Ovary (tissue), 7 donors: ENCODE measurements at regions not wholly inside any gene's neighbourhood (a gene's known extent, or its start where the extent isn't known, plus 50 kb on each side); places are given as distances from the start of the nearest gene placed in this dataset.

Experiments used
- DNase-seq, 5 donors: peaks; one replicate each; pipeline ENCODE4 v3.0.0-alpha.2; 2019 to 2020
- H3K27ac ChIP-seq, 2 donors: fragments of 200-600 bp; one replicate each; pipeline versions ENCODE4 v1.5.1 to v1.8.0; 2019 to 2022
- H3K27me3 ChIP-seq: fragments of 200-600 bp; one replicate; pipeline ENCODE4 v1.8.0; 2022
- H3K36me3 ChIP-seq: fragments of 200-600 bp; sonication (generic); one replicate; pipeline ENCODE4 v1.5.1; 2019
- H3K4me1 ChIP-seq: one replicate; pipeline ENCODE4 v1.8.1; 2013; ENCODE audit warnings: mild to moderate bottlenecking, moderate library complexity; ENCODE audit not compliant: insufficient read depth
- H3K4me3 ChIP-seq: fragments of 200-600 bp; sonication (generic); one replicate; pipeline ENCODE4 v1.5.1; 2017
- H3K9me3 ChIP-seq, 2 donors: fragments of 200-600 bp in 1 of 2; sonication (generic) in 1 of 2; one replicate each; pipeline versions ENCODE4 v1.5.1 to v1.8.1; 2013 to 2019; ENCODE audit warnings: mild to moderate bottlenecking in 1 of 2, moderate library complexity in 1 of 2
- EP300 ChIP-seq: sonication (generic); formaldehyde crosslinking; IDR thresholded peaks from one replicate; pipeline ENCODE4 v1.6.1; 2017; ENCODE audit warnings: antibody characterized with exemption
- POLR2A ChIP-seq: fragments of 450-650 bp; IDR thresholded peaks from one replicate; pipeline ENCODE4 v1.6.1; 2017; ENCODE audit warnings: antibody characterized with exemption, mild to moderate bottlenecking, moderate library complexity
- WGBS, 3 donors: extraction: QIAGEN DNeasy Blood & Tissue Kit in 1 of 3; methylation state at CpG; one replicate each; pipeline versions ENCODE4 v1.1.5 to v1.1.7; 2013 to 2017; 5-methylcytosine and 5-hydroxymethylcytosine counted together
- intact Hi-C, 4 donors: fragments of 100-400 bp; cut with DNase I; formaldehyde crosslinking; loops; one replicate each; pipeline versions ENCODE4 v1.11.0 to v1.15.1; 2022 to 2023
- TF ChIP-seq, protein P1 (sequence below), 3 donors: fragments of 450-650 bp in 2 of 3; fragments of 200-600 bp in 1 of 3; IDR thresholded peaks; one replicate each; pipeline versions ENCODE4 v1.5.1 to v1.8.0; 2016 to 2022; ENCODE audit warnings: antibody characterized with exemption in 3 of 3, mild to moderate bottlenecking in 1 of 3
- donor health status: DM: no; HTN: no; CAD: no; lungs with moderate emphysema.
- donor health status: DM: no; HTN: no; CAD: no.
- donor health status: Bipolar disorder and iron deficiency.
- donor health status: DM: no; HTN: no; CAD: no.
- donor health status: DM: yes; HTN: yes; CAD: no.

DNA sequence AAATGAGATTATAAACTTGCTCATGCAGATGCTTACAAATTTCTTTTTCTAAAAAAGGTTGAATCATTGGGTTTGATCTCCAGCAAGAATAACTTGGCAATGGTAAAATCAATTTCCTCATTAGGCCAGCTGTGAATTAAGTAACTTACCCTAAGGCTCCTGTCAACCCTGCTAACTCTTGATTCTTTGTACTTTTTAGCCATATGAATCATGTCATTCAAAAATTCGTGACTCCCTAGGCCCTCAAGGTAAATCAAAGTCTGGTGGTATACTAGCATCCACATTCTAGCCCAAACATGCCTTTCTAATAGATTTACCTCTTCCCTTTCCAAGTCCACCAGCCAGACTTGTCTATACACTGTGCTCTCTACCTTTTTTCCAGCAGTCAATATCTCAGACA is 420.8 kb upstream of the BRINP1 start:
- intact Hi-C loops: no loop called here
- TF ChIP-seq EP300 (no peak), POLR2A (no peak)
- TF ChIP-seq, protein P1, sequence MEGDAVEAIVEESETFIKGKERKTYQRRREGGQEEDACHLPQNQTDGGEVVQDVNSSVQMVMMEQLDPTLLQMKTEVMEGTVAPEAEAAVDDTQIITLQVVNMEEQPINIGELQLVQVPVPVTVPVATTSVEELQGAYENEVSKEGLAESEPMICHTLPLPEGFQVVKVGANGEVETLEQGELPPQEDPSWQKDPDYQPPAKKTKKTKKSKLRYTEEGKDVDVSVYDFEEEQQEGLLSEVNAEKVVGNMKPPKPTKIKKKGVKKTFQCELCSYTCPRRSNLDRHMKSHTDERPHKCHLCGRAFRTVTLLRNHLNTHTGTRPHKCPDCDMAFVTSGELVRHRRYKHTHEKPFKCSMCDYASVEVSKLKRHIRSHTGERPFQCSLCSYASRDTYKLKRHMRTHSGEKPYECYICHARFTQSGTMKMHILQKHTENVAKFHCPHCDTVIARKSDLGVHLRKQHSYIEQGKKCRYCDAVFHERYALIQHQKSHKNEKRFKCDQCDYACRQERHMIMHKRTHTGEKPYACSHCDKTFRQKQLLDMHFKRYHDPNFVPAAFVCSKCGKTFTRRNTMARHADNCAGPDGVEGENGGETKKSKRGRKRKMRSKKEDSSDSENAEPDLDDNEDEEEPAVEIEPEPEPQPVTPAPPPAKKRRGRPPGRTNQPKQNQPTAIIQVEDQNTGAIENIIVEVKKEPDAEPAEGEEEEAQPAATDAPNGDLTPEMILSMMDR (IDR thresholded peaks at IDR 0.05): no peak
- H3K27me3 ChIP-seq: no peaks in the 10 kb centered on the region
- no peak overlapping the region for H3K4me3 ChIP-seq
- peaks cover 7% of the 10 kb centered on the region for H3K4me1 ChIP-seq
- DNase-seq: no peak
- WGBS, 3 donors: 68 to 79% (median 77%) methylated on average over 1 of the region's 1 CpG
- H3K36me3 ChIP-seq: no peaks in the 10 kb centered on the region
- H3K9me3 ChIP-seq: no peaks in the 10 kb centered on the region
- no peak overlapping the region for H3K27ac ChIP-seq

DNA sequence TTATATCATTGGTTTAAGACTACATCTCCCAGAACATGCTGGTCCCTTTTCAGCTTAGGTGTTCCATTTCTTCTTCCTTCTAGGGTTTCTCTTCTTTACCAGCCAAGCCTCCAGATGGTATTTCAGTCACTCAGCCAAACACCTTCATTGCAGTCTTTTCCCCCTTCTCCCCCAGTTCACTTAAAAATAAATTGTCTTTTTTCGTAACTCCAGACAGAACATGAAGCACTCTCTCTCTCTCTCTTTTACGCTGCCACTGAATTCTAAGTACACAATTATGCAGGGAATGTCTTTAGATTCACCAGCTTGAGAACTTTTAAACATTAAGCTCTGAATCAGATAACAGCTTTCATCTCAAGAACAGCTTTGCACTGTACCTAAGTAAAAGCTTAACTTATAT is 419.7 kb upstream of the BRINP1 start:
- 63 to 72% (median 72%) methylated on average over 2 of the region's 2 CpGs for WGBS, 3 donors
- intact Hi-C loops: no loop called here

DNA sequence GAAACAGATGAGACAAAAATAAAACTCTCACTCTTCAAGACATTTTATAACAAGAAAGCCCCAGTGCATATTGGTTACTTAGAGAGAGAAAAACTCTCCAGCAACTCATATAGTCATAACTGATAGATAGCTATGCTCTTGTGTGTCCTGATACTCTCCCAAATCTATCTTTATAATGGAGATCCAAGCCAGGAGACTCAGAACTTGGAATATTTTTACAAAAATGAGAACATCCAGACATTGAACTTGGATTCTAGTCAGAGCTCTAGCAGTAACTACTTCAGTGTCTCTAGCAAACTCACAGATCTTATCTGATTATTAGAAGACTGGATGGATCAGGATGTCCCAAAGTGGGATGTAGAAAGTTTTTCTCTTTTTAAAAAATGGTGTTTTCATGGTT is 412.7 kb upstream of the BRINP1 start:
- H3K4me1 ChIP-seq: no peaks in the 10 kb centered on the region
- intact Hi-C loops: no loop called here
- H3K27ac ChIP-seq: no peak overlapping the region
- no peak overlapping the region for H3K4me3 ChIP-seq
- DNase-seq: no peak
- no peaks in the 10 kb centered on the region for H3K9me3 ChIP-seq
- TF ChIP-seq EP300 (no peak), POLR2A (no peak)
- TF ChIP-seq, protein P1 (IDR thresholded peaks at IDR 0.05): no peak
- H3K36me3 ChIP-seq: no peaks in the 10 kb centered on the region
- H3K27me3 ChIP-seq: no peaks in the 10 kb centered on the region

More for the DNA sequence above, 419.7 kb upstream of the BRINP1 start:
- H3K27me3 ChIP-seq: no peaks in the 10 kb centered on the region
- H3K36me3 ChIP-seq: no peaks in the 10 kb centered on the region
- H3K9me3 ChIP-seq: no peaks in the 10 kb centered on the region
- no peak overlapping the region for H3K27ac ChIP-seq
- peaks cover 7% of the 10 kb centered on the region for H3K4me1 ChIP-seq
- no peak overlapping the region for H3K4me3 ChIP-seq
- TF ChIP-seq POLR2A: no peak
- TF ChIP-seq, protein P1 (IDR thresholded peaks at IDR 0.05): no peak
- TF ChIP-seq EP300: no peak
- no peak for DNase-seq

DNA sequence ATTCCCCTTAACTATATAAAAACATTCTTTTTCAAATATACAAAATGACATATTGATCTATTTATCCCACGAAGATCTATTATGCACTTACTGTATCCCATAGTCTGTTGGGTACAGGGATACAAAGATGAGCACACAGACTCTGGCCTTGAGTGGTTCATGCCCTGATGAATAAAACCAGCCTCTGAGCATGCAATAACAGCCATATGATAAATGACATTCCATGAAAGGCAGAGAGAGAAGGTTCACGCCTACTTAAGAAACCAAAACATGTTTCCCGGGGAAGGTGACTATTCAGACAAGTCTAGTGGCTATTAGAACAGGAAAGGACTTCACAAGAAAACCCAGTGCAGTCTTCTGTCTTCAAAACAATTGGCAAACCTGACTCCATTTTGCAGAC is 406.2 kb upstream of the BRINP1 start:
- no peaks in the 10 kb centered on the region for H3K9me3 ChIP-seq
- no peaks in the 10 kb centered on the region for H3K4me1 ChIP-seq
- no peak overlapping the region for H3K27ac ChIP-seq
- WGBS, 3 donors: 58 to 64% (median 63%) methylated on average over 3 of the region's 3 CpGs
- H3K4me3 ChIP-seq: no peak overlapping the region
- no peak for DNase-seq
- TF ChIP-seq, protein P1 (IDR thresholded peaks at IDR 0.05): no peak
- TF ChIP-seq EP300: no peak
- intact Hi-C loops: no loop called here
- no peaks in the 10 kb centered on the region for H3K36me3 ChIP-seq
- H3K27me3 ChIP-seq: no peaks in the 10 kb centered on the region

DNA sequence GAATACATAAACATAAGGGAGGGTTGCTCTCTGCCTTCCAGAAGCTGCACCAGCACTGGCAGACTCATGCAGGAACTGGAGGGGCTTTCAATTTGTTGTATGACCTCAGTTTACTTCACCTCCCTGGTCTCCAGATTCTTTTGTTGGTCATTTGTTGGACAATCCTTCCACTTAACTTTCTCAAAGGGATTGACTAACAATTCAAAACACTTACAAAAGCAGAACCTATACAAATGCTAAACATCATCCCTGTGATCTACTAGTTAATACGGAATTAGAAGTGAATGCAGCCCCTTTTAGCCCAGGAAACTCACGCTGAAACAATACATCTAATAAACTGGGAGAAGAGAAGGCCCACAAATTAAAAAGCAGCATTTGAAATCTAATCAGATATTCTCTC is 404.6 kb upstream of the BRINP1 start:
- no peaks in the 10 kb centered on the region for H3K27me3 ChIP-seq
- no peaks in the 10 kb centered on the region for H3K4me1 ChIP-seq
- no peaks in the 10 kb centered on the region for H3K9me3 ChIP-seq
- no peak overlapping the region for H3K4me3 ChIP-seq
- no peaks in the 10 kb centered on the region for H3K36me3 ChIP-seq
- TF ChIP-seq, protein P1 (IDR thresholded peaks at IDR 0.05): no peak
- TF ChIP-seq POLR2A: no peak
- no peak for TF ChIP-seq EP300
- WGBS, 3 donors: 74 to 81% (median 76%) methylated on average over 2 of the region's 2 CpGs
- H3K27ac ChIP-seq: no peak overlapping the region
- intact Hi-C loops: no loop called here
- DNase-seq: no peak
